Hypothalamus (tissue), 51 donors: ENCODE measurements at regions not wholly inside any gene's neighbourhood (a gene's known extent, or its start where the extent isn't known, plus 50 kb on each side); places are given as distances from the start of the nearest gene placed in this dataset.
"Not testable (repeated sequence)": the region's sequence is repeated elsewhere in the genome, so short reads cannot be mapped to it uniquely, and the experiment has no call there.

Source experiments
- DNase-seq, 51 donors: peaks; one replicate each; lab custom pipeline; 2025; lab: John Stamatoyannopoulos, UW

DNA sequence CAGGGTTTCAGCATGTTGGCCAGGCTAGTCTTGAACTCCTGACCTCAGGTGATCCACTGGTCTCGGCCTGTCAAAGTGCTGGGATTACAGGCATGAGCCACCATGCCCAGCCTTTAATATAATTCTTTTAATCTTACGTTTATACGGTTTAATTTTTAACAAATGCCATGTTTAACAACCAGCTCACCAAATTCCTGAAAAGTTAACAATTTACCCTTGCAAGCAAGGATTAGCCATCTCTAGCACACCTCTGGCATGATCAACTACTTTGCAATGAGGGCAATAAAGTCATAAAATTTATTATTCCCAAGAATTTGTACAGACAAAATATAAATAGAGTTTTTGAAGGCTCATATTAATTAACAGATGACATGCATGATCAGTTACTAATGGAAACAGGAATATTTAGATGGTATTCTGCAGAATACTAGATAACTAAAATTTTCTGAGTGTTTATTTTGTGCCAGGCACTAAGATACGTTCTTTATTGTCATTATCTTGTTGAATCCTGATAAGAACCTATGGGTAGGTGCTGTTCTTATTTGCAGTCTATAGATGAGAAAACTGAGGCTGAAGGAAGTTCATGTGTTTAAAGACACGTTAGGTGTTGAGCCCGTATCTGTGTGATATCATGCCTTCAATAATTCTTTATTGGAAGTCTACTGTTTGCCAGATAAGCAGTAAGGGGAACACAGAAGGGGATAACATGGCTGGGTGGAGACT is 190.1 kb downstream of the CDCA7 start:
- no peak for DNase-seq

DNA sequence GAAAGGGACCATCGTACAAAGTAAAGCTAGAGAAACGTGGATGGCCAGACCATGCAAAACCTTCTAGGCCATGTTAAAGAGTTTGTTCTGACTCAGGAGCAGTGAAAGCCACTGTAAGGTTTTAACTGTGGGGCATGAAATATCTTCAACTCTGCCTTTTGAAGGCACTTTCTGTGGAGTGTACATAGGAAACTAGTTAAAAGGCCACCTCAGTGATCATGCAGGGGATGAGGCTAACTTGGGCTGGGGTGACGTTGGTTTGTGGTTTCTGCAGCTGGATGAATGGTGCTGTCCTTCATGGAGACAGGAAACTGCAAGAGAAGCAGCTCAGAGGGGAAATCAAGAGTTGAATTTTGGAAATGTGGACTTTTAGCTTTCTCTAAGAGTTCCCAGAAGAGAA is 190.7 kb downstream of the CDCA7 start:
- DNase-seq: no peak

DNA sequence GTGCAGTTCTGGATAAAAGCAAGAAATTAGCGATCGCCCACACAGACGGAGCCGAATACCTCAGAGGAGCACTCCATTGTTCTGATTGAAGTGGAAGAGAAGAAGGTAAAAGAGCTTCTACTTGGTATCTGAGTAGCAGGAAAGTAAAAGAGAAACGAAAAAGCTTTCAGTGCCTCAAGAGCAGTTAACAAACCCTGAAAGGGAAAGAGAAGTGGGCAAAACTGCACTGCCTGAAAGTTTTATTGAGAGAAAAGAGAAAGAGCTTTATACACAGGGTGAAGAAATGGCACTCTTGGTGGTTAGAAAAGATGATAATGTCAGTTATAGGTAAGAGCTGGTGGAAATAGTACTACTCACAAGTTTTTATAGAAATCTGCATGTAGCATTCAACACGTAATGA is 192.8 kb downstream of the CDCA7 start:
- no peak for DNase-seq

DNA sequence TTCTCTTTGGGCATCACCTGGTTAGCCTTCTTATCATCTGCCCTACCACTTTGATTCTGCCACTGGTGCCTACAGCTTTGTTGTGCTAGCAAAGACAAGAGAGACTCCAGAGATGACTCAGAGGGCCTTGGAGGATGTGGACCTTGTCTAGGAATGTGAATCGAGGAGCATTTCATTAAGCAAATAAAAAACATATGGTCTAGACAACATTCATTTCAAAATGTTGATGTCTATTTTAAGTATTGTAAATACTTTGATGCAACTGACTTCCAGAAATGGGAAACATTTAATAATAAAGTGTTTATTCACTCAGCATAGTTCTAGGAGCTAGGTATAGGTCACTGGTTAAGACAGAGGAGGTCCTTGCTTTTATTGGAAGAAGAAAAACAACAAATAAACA is 195.5 kb downstream of the CDCA7 start:
- no peak for DNase-seq

DNA sequence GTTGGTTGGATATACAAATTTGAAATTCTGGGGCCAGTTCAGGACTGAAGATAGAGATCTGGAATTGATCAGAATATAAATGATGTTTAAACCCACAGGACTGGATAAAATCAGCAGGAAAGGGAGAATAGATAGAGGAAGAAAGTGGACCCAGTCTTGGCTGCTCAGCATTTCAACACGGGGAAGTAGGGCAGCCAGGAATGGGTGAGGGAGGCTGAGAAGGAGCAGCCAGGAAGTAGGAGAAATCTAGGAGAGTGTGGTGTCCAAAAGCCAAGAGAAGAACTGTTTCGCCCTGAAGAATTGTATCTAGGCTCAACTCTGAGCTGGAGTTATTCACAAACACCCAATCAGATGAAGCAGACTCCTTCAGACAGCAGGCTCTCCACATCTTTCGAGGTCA is 197.9 kb downstream of the CDCA7 start:
- DNase-seq: no peak

DNA sequence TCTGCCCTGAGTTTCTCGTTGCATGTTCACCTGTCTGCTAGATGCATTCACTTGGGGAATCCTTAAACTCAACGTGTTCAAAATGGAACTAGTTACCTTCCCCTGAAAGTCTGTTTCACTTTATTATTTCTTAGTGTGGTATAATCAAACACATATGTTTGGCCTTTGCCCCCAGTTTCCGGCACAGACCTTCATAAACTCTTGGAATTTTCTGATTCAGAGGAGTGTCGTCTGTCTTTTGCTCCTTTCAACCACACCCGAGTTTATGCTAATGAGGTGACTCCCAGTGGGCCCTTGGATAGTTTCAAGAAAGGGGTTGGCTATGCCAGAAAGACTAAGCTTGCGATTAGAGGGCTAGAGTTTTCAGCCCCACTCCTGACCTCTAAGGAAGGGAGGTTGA is 198.9 kb downstream of the CDCA7 start:
- no peak for DNase-seq

DNA sequence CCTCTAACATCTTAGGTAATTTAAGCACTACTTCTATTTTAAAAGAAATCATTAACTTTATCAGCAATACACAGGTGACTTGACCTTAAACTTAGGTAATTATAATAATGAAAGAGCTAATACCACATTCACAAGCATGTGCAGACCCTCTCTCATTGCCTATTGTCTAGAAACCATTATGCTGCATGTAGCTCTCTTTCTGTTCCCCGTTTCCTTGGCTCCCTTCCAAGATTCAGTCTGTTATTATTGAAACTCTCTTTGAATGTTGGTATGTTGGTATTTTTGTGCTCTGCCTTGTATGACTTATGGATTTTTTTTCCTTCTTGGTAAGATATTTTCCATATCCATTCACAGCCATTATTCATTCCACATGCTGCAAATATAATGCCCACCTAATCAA is 201.2 kb downstream of the CDCA7 start:
- DNase-seq: no peak

DNA sequence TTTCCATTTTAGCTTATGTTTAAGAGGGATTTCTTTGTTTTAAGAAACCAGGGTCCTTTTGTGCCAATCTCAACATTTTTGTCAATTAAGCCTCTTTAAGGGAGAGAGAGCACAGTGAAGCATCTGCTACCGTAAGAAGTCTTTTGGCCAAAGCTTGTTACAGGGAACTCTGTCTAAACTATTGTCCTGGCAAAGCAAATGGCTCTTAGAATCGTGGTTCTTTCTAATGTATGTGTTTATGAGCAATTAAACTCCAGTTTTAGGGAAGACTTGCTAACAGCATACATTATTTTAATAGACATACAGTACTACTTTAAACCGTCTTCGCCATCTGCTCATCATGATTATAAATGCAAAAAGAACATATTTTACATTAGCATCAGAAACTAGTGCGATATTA is 202.1 kb downstream of the CDCA7 start:
- DNase-seq: no peak

DNA sequence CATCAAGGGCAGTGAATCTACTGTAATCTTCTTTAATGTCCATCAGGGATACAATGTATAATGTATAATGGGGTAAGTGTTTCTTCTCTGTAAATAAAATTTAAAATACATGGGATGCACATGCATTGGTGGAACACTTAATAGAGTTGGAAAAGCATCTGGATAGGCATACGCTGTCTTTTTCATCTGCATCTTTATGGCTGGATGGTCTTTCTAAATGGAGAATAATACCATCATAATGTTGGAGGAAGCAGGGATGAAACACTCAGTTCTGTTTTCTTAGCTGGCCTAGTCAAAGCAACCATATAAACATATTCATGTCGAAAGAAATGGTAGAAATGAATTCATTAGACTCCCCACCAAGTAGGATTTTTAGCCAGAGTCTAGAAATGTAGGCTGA is 202.8 kb downstream of the CDCA7 start:
- DNase-seq: no peak

DNA sequence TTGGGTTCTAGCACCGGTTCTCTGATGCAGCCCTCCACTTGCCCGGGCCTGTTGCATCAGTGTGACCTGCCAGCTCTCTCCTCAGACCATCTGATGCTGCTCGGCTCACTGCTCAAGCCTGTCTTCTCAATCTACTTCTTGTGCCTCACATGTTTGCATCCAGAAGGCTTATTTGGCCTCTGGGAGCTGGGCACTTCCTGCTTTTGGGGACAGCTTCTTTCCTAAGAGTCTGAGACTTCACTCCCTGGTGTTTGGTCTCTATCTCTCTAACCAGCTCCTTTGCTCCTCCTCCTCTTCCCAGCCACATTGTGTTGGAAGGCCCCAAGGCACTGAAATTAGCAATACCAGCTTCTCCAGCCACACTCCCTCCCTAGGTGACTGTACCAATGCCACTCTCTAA is 212.8 kb downstream of the CDCA7 start:
- no peak for DNase-seq

DNA sequence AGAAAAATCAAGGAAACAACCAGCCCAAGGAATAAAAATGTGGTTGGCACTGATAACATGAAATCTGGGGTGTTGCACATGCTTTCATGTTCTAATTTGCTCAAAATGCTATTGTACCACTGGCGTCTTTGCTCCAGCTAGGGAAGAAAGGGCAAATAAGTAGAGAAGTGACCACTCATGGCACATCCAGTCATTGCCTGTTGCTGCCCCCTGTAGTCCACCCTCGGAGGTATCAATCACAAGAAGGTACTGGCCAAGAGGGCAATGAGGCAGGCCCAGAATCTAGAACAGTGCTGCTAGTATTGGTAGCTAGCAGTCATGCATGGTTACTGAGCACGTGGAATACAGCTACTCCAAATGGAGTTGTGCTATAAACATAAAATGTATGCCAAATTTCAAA is 213.4 kb downstream of the CDCA7 start:
- DNase-seq: no peak

DNA sequence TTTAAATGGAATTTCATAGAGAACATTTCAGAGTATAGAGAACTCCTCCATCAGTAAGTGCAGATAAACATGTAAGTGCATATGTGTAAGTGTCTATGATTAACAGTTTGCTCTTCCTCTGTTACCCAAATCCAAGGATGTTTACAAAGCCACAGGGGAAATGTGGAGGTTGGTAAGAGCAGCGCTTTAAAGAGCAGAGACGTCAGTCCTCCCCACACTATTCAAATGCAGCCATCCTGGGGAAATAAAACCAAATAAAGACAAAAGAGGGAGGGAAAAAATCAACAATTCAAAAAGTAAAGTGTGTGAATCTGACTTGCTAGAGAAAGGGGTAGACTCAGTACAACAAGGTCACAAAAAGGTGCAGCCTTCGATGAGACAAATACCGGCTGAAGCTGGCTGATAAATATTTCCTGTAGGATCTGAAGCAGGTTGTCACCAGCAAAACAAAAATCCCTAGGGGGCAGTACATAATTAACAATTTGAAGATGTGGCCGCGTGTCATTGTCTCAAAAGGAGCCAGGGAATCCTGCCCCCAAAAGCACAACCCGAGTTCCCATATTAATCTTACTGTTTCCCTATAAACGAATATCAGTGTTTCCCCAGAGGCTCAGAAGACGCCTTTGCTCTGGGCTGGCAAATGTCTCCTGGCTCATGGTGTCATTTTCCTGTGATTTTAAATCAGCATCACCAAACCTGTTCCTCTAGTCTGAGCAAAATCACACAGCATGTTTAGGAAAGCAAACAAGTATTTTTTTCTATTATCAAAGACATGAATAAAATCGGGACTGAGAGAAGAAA is 216.5 kb downstream of the CDCA7 start:
- peak in 4 of 51 donors; percentile 9 to 24 (median 14) for DNase-seq

DNA sequence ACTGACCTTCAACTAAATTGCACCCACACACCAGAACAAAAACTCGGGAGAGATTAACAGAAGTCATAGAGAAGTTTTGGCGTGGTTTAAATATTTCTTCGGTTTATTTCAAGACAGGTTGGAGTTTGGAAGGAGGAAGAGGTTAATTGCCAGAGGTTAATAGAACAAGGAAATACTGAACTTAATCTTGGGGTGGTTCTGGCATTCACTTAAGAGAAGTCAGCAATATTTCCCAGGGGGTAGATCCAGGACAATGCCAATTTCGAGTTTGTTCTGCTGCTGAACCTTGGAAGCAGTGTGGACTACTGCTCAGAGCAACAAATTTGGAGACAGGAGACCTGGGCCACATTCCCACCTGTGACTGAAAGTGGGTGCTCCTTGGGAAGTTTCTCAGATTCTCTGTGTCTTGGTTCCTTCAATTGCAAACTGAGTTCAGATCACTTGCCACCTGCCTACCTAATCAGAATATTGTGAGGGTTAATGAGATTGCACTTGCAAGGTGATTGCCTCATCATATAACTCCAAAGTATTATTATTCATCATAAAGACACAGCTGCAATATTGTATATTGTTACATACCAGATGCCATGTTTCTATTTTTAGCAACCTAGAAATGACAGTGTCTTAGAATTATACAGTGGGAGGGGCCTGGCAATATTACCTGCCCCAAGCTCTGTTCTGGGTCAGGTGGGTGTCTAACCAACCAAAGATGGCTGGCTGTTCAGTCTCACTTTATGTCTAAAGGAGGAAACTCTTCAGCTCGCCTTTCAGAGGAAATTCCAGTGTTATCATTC is 217.4 kb downstream of the CDCA7 start:
- no peak for DNase-seq

DNA sequence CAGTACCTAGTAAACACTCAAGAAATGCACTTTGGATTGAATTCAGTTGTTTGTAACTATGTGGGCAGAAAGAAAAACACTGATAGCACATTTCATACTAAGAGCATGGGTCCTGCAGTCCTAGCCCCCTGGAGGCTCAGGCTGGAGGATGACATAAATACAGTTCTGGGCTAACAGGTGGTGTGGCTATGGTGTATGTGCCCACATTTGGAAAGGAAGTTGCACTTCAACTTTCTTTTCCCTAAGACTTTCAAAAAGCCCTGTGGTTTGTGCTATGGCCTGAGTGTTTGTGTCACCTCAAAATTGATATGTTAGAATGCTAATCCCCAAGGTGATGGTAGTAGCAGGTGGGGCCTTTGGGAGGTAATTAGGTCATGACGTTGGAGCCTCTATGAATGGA is 218.2 kb downstream of the CDCA7 start:
- no peak for DNase-seq

DNA sequence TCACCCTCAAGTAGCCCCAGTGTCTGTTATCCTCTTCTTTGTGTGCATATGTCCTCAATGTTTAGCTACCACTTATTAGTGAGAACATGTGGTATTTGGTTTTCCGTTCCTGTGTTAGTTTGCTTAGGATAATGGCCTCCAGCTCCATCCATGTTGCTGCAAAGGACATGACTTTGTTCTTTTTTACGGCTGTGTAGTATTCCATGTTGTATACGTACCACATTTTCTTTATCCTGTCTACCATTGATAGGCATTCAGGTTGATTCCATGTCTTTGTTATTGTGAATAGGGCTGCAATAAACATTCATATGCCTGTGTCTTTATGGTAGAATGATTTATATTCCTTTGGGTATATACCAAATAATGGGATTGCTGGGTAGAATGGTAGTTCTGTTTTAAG is 219.1 kb downstream of the CDCA7 start:
- DNase-seq: not testable (repeated sequence)

DNA sequence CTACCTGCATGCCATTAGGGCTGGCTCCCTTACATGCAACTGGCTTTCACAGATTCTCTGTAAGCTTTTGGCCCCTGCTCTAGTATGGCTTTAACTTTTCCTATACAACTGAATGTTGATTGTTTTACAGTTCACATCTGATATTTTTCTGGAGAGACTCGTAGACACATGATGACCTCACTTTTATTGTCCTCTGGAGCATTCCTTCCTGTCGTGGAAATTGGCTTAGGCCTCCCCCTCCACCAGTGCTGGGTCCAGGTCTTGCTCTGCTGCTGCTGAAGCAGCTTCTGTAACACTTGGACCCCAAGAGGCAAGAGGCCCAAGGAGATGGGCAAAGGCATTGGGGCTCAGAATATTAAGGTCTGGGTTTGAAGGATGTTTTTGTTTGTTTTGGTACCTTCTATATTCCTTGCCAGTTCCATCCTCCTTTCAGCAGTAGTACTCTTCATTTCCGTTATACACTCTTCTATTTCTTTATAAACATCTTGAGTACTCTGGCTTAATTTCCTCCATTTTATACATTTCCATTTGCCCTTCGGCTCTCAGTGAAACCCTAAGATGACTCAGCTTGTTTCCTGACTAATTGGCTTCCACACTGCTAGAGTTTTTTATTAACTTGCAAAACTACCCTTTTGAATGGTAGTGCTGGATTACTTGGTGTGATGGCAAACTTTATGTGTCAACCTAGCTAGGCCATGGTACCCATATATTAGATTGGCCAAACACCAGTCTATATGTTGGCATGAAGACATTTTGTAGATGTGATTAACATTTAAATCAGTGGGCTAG is 219.8 kb downstream of the CDCA7 start:
- no peak for DNase-seq

DNA sequence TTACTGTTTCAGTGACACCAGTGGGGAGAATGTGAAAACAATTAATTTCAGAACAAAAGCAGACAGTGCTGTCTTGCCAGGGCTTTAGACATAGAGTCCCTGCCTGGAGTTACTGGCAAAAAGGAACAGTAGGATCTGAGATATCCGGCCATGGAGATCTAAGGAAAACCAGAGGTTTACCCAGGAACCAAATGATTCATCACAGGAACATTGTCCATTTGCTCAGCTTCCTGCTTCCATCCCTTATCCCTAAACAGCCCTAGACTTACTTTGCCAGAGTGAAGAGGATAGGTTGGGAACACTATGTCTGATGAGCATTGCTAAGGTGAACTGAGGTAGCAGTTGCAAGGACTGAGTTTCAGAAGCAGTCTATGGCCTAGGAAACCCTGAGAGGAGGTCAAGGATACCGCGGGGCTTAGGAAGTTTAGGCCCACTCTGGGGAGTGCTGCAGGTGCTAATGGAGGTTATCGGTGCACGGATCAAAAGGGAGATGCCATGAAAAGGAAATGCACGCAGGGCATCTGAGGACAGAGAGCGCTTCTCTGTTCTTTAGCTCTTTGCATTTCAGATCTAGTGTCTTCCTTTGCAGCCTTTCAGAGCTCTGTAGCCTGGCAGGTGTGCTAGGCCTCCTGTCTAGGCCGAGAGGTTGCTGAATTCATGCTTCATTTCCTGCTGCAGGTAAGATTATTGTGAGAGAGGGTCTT is 223.9 kb downstream of the CDCA7 start:
- no peak for DNase-seq

DNA sequence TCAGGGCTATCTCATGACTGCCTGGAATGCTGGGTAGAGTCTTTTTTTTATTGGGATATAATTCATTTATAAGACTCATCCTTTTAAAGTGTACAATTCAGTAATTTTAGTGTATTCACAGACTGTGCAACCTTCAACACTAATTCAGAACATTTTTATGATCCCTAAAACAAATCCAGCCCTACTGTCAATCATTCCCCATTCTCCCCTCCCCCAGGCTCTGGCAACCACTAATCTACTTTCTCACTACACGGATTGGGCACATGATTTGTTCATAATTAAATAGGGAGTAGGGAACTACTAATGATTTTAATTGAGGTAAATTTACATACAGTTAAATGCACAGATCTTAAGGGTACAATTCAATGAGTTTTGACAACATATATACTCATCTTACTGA is 225.7 kb downstream of the CDCA7 start:
- DNase-seq: no peak

DNA sequence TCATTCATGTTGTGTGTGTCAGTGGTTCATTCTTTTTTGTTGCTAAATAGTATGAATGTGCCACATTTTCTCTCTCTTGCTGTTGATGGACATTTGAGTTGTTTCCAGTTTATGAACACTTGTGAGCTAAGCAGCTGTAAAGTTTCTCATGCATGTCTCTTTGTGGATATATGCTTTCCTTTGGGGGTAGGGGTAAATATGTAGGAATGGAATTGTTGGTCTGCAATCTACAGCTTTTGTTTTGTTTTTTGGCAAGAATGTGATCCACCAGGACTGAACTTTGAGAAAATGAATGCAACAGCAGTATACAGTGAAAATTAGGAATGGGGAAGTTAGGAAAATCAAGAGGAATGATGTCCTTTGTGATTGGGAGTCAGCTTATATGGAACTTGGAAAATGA is 226.3 kb downstream of the CDCA7 start:
- no peak for DNase-seq

DNA sequence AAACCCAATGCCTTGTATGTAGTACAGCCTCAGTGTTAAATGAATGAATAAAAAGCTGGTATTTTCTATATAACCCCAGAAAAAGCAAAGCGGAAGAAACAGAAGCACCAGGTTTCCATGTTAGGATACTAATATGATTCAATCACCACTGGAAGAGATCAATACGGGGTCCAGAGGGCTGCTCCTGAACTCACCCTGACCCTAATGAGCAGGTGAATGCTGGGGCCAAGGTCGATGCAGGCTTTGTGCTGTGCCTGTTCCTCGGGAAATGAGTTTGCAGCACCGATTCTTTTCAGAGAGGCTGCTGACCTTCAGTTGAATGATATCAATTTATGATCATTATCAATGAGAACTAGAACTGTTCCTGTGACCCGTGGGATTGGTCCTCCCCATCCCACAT is 228.5 kb downstream of the CDCA7 start:
- no peak for DNase-seq
